GM23248 (cell line): ENCODE measurements at regions not wholly inside any gene's neighbourhood (a gene's known extent, or its start where the extent isn't known, plus 50 kb on each side); places are given as distances from the start of the nearest gene placed in this dataset.

Source experiments
- EZH2 ChIP-seq: fragments of 200-600 bp; sonication (generic); IDR thresholded peaks from 2 replicates; pipeline ENCODE4 v1.6.1; 2018; ENCODE audit warnings: antibody characterized with exemption, mild to moderate bottlenecking; ENCODE audit not compliant: insufficient read depth, poor library complexity, severe bottlenecking
- EZH2phosphoT487 ChIP-seq: fragments of 200-600 bp; sonication (generic); IDR thresholded peaks from 2 replicates; pipeline ENCODE4 v1.6.1; 2018; ENCODE audit warnings: antibody characterized with exemption, moderate library complexity, mild to moderate bottlenecking, low read depth; ENCODE audit not compliant: insufficient read depth

DNA sequence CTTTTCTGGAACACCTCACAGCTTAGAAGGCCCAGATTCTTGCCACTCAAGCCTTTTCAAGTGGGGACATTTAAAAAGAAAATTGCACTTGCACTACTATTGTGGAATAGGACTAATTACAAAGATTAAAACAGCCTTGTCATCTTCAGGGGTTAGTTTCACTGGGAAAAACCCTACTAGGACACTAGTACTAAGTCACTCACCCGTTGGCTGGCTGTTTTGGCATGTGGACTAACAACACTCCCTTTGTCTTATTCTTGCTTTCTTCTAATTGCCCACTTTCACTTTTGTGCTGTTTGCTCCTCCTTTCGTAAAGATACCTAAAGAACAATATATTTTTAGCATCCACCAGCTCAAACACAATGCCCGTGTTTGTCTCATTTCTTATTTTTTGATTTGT, 200.9 kb upstream of the MID1 start:
- TF ChIP-seq EZH2phosphoT487 (no peak), EZH2 (no peak)
